ENCODE measurements at regions not wholly inside any gene's neighbourhood (a gene's known extent, or its start where the extent isn't known, plus 50 kb on each side); places are given as distances from the start of the nearest gene placed in this dataset.

DNA sequence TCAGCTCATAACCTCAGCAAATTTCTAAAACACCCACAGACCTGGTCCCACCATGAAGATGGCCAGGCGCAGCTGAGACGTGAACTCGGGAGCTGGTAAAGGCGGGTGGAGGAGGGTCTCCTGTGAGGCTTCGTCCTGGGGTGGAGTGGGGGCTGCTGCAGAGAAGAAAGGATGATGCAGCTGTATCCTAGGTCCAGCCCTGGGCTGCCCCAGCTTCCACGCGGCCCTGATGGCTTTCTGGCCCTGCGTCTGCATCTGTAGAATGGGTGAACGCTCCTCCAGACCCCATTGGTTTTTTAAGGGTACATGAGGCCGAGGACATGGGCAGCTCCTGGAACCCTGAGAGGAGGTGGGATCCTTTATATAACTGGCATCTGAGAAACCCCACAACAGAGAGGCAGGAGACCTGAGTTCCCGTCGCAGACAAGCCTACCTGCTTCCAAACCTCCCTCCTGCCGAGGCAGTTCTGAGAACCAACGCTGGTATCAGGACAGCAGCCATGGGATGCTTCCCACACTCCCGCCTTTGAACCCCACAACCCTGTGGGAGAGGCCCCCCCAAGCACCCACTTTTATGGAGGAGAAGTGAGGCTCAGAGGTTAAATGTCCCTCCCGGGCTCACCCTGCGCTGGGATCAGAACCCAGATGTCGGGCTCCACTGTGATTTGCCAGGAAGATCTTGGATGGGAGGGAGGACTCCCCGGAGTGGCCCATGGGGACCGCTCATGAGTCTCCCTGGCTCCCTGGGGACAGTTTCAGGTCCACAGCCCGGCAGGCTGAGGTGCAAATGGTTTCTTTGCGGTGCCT is 55.2 kb upstream of the FGF3 start:
- Histone ChIP-seq H3K4me2 (ENCODE audit: low read length) (no peak overlapping the region), H3K27me3 (ENCODE audit: insufficient read depth, low read length) (no peaks in the 10 kb centered on the region), H2AFZ (ENCODE audit: low read depth, low read length, poor library complexity, severe bottlenecking) (no peak overlapping the region), H3K4me3 (replicated peaks in 1 of 2; ENCODE audit: low read depth in 1 of 2, low read length in 2 of 2) (no peak overlapping the region), H4K20me1 (ENCODE audit: insufficient read depth) (no peaks in the 10 kb centered on the region), H3K36me3 (ENCODE audit: control insufficient read depth in 1 of 2, insufficient read depth in 2 of 2, low read length in 2 of 2) (no peaks in the 10 kb centered on the region), H3K9me2 (ENCODE audit: insufficient read depth) (no peaks in the 10 kb centered on the region), H3K27ac (ENCODE audit: low read depth, low read length) (no peak overlapping the region), H3K4me1 (ENCODE audit: control insufficient read depth in 1 of 2, insufficient read depth in 2 of 2, low read length in 2 of 2) (no peaks in the 10 kb centered on the region), H3K9me3 (ENCODE audit: control insufficient read depth in 1 of 2, insufficient read depth in 1 of 2, low read depth in 1 of 2, low read length in 2 of 2) (no peaks in the 10 kb centered on the region), H3K79me2 (ENCODE audit: insufficient read depth, low read length) (no peaks in the 10 kb centered on the region), H3K9ac (ENCODE audit: low read length) (no peak overlapping the region)
- intact Hi-C loops (cut with micrococcal nuclease): no loop called here
- no peak for ATAC-seq
- TF ChIP-seq ELF1 (IDR thresholded peaks at IDR 0.05; ENCODE audit: borderline replicate concordance, low read depth) (no peak), TCF7L2 (IDR thresholded peaks at IDR 0.05; ENCODE audit: borderline replicate concordance, extremely low read depth, insufficient read depth, insufficient read length) (no peak), YY1 (IDR thresholded peaks at IDR 0.05; ENCODE audit: extremely low read depth, insufficient replicate concordance, low read depth, low read length) (no peak), CEBPB (IDR thresholded peaks at IDR 0.05; ENCODE audit: low read depth) (no peak), EZH2 (IDR thresholded peaks at IDR 0.05) (no peak), JUND (IDR thresholded peaks at IDR 0.05) (no peak), ZFX (IDR thresholded peaks at IDR 0.05) (no peak), RAD21 (IDR thresholded peaks at IDR 0.05; ENCODE audit: low read depth) (no peak), POLR2A (IDR thresholded peaks at IDR 0.05; ENCODE audit: borderline replicate concordance, extremely low read depth, insufficient read depth, insufficient read length) (no peak), EGR1 (IDR thresholded peaks at IDR 0.05; ENCODE audit: low read depth) (no peak)
- TF ChIP-seq, protein P1, sequence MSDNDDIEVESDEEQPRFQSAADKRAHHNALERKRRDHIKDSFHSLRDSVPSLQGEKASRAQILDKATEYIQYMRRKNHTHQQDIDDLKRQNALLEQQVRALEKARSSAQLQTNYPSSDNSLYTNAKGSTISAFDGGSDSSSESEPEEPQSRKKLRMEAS (IDR thresholded peaks at IDR 0.05): no peak
- TF ChIP-seq, protein P2, sequence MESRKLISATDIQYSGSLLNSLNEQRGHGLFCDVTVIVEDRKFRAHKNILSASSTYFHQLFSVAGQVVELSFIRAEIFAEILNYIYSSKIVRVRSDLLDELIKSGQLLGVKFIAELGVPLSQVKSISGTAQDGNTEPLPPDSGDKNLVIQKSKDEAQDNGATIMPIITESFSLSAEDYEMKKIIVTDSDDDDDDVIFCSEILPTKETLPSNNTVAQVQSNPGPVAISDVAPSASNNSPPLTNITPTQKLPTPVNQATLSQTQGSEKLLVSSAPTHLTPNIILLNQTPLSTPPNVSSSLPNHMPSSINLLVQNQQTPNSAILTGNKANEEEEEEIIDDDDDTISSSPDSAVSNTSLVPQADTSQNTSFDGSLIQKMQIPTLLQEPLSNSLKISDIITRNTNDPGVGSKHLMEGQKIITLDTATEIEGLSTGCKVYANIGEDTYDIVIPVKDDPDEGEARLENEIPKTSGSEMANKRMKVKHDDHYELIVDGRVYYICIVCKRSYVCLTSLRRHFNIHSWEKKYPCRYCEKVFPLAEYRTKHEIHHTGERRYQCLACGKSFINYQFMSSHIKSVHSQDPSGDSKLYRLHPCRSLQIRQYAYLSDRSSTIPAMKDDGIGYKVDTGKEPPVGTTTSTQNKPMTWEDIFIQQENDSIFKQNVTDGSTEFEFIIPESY (IDR thresholded peaks at IDR 0.05; ENCODE audit: extremely low read depth, insufficient replicate concordance, low read length): no peak
- TF ChIP-seq, protein P3, sequence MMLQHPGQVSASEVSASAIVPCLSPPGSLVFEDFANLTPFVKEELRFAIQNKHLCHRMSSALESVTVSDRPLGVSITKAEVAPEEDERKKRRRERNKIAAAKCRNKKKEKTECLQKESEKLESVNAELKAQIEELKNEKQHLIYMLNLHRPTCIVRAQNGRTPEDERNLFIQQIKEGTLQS (IDR thresholded peaks at IDR 0.05): no peak
- ChIA-PET RAD21 (ENCODE audit: low non-redundant PET in 1 of 2, low total read pairs in 2 of 2, uncharacterized antibody in 2 of 2, unreplicated experiment in 2 of 2) (no interaction called here), CTCF (no interaction called here), POLR2A (no interaction called here)
- BruUV-seq (replicated peaks): no TSS peak
- DNase-seq (ENCODE audit: low read depth, low spot score): no peak

All from HCT116 (cell line).